Glutamatergic neuron (in vitro differentiated cells): ENCODE measurements at regions not wholly inside any gene's neighbourhood (a gene's known extent, or its start where the extent isn't known, plus 50 kb on each side); places are given as distances from the start of the nearest gene placed in this dataset.
A peak's percentile ranks its signal among the peaks of the same experiment; 100 is the strongest.

Source experiments
- DNase-seq: peaks from one replicate; pipeline ENCODE4 v3.0.0; 2022
- H3K27ac Mint-ChIP-seq: one replicate; pipeline ENCODE4 v1.8.0; 2020; ENCODE audit warnings: mild to moderate bottlenecking, mixed read lengths, inconsistent platforms; ENCODE audit not compliant: unreplicated experiment
- H3K27me3 Mint-ChIP-seq: one replicate; pipeline ENCODE4 v1.8.0; 2020; ENCODE audit warnings: mild to moderate bottlenecking, moderate library complexity, mixed read lengths, inconsistent platforms; ENCODE audit not compliant: unreplicated experiment
- H3K36me3 Mint-ChIP-seq: one replicate; pipeline ENCODE4 v1.8.0; 2020; ENCODE audit warnings: mild to moderate bottlenecking, mixed read lengths, inconsistent platforms; ENCODE audit not compliant: unreplicated experiment
- H3K4me1 Mint-ChIP-seq: one replicate; pipeline ENCODE4 v1.8.0; 2020; ENCODE audit warnings: mild to moderate bottlenecking, low read depth, mixed read lengths, inconsistent platforms; ENCODE audit not compliant: unreplicated experiment
- H3K4me3 Mint-ChIP-seq: one replicate; pipeline ENCODE4 v1.8.0; 2020; ENCODE audit warnings: mild to moderate bottlenecking, mixed read lengths, inconsistent platforms; ENCODE audit not compliant: unreplicated experiment
- H3K9me3 Mint-ChIP-seq: one replicate; pipeline ENCODE4 v1.8.0; 2020; ENCODE audit warnings: mild to moderate bottlenecking, moderate library complexity, mixed read lengths, inconsistent platforms; ENCODE audit not compliant: unreplicated experiment
- TF ChIP-seq, protein P1 (sequence below): fragments of 200-600 bp; sonication (generic); IDR thresholded peaks from one replicate; pipeline ENCODE4 v1.5.0; 2021; ENCODE audit not compliant: partially characterized antibody, unreplicated experiment

DNA sequence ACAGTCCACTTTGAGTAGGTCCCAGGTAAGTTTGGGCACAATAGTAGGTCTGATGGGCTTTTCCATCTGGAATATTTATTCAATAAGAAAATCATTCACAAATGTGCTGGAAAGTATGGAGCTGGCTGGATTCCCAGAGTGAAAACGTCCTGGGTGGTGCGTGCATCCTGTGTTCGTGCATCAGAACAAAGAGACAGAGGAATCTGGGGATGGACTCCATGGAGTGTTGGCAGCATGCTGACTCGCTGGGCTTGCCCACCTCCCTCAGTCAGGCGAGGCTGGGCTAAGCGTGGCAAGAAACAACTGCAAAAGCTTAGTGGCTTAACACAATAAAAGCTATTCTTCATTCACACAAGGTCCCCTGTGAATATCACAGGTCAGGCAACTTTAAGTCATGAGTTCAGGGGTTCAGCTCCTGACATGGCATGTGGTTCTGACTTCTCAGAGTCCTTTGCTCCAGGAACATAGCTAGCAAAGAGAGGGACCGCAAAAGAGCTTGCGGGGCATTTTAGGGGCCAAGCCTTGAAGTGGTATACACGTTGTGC, 151.6 kb upstream of the ZNF644 start:
- Mint-ChIP-seq H3K27ac (no peak overlapping the region), H3K4me1 (no peaks in the 10 kb centered on the region), H3K9me3 (no peaks in the 10 kb centered on the region), H3K27me3 (peaks cover 4% of the 10 kb centered on the region), H3K36me3 (no peaks in the 10 kb centered on the region), H3K4me3 (no peak overlapping the region)
- no peak for DNase-seq
- TF ChIP-seq, protein P1, sequence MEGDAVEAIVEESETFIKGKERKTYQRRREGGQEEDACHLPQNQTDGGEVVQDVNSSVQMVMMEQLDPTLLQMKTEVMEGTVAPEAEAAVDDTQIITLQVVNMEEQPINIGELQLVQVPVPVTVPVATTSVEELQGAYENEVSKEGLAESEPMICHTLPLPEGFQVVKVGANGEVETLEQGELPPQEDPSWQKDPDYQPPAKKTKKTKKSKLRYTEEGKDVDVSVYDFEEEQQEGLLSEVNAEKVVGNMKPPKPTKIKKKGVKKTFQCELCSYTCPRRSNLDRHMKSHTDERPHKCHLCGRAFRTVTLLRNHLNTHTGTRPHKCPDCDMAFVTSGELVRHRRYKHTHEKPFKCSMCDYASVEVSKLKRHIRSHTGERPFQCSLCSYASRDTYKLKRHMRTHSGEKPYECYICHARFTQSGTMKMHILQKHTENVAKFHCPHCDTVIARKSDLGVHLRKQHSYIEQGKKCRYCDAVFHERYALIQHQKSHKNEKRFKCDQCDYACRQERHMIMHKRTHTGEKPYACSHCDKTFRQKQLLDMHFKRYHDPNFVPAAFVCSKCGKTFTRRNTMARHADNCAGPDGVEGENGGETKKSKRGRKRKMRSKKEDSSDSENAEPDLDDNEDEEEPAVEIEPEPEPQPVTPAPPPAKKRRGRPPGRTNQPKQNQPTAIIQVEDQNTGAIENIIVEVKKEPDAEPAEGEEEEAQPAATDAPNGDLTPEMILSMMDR: no peak

DNA sequence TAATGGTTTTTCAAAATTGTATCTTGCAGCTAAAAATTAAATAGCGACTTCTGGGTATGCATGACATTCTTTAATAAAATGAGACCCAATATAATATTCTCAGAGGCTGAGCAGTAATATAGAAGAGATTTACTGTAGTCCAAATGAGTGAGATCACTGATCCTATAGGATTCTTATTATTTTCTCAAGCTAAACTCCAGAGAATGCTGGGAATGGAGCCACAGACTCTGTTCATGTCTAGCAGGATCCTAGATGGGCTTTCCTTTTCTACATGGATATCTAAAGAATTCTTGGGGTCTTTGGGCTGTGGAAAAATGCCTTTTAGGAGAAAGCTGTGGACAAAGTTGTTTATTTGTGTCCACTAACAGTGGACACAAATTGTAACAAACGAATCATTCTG, 150.7 kb upstream of the ZNF644 start:
- Mint-ChIP-seq H3K4me3 (no peak overlapping the region), H3K9me3 (no peaks in the 10 kb centered on the region), H3K4me1 (no peaks in the 10 kb centered on the region), H3K27me3 (peaks cover 4% of the 10 kb centered on the region), H3K36me3 (no peaks in the 10 kb centered on the region), H3K27ac (no peak overlapping the region)
- no peak for DNase-seq
- TF ChIP-seq, protein P1: no peak

DNA sequence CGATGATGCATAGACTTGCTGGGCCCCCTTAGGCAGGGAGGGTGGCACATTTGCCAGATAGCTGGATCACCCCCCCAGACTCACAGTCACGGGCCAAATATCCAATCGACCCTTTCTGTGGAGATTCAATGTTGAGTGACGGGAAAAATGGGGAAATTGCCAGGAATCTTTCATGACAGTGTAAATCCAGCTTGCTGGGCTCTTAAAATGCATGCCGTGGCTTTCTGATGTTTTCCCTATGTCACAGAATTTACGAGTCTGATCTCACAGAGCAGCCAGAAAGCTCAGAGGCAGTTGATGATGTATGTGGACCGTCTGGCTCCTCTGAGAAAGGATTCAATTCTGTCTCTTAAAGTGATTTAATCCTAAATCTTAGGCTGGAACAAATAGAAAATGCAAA, 150.1 kb upstream of the ZNF644 start:
- H3K27me3 Mint-ChIP-seq: peaks cover 4% of the 10 kb centered on the region

DNA sequence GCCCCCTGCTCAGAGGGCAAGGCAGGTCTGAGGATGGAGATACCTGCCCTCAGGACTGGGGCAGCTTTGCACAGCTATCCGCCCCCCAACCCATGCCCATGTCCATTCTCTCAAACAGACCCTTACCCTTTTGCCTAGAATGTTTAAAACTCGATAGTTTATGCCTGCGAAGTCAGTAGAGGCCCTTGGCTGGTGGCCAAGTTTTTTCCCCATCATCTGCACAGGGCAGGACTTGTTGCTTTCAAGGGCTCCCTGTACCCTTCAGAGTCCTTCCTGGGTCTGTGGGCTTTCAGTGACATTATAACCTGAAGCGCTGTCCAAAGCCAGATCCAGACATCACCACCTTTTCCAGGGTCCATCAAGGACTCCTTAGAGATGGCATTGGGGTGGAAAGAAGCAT, 148.7 kb upstream of the ZNF644 start:
- Mint-ChIP-seq H3K9me3 (no peaks in the 10 kb centered on the region), H3K27me3 (peaks cover 4% of the 10 kb centered on the region), H3K4me3 (no peak overlapping the region)

More for the DNA sequence above, 150.1 kb upstream of the ZNF644 start:
- TF ChIP-seq, protein P1: no peak
- Mint-ChIP-seq H3K27ac (no peak overlapping the region), H3K36me3 (no peaks in the 10 kb centered on the region), H3K9me3 (no peaks in the 10 kb centered on the region), H3K4me1 (no peaks in the 10 kb centered on the region), H3K4me3 (no peak overlapping the region)
- DNase-seq: no peak

DNA sequence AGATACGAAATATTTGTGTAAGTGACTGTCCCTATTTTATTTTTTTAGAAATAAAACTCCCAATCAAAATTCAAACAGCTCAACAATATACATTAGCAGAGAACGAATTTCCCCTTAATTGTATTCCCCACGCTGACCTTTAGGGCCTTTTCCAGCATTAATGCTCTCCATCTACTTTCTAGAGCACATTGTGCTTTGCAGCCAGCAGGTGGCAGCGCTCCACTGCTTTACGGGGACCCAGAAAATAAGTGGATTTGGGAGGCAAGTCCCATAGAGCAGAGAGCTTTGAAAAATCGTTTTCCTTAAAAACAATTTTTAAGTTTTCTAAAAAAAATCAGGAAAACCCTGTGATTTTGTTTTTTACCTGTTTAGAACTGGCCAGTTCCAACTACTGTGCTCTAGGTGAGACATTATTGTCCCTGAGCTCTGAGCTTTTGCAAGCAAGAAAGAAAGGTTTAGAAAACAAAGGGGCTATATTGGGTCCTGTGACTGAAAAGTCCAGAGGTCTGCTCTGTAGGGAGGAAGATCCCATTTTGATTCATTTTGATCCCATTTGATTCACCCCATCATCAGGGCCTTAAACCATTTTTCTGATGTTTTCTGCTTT, 144.4 kb upstream of the ZNF644 start:
- no peak overlapping the region for H3K4me3 Mint-ChIP-seq
- DNase-seq: peak; percentile 79
- TF ChIP-seq, protein P1: peak; percentile 72
- H3K36me3 Mint-ChIP-seq: no peaks in the 10 kb centered on the region
- no peaks in the 10 kb centered on the region for H3K4me1 Mint-ChIP-seq
- H3K9me3 Mint-ChIP-seq: no peaks in the 10 kb centered on the region
- no peak overlapping the region for H3K27ac Mint-ChIP-seq
- H3K27me3 Mint-ChIP-seq: peaks cover 2% of the 10 kb centered on the region

More for the DNA sequence above, 148.7 kb upstream of the ZNF644 start:
- no peak for DNase-seq
- no peaks in the 10 kb centered on the region for H3K36me3 Mint-ChIP-seq
- no peaks in the 10 kb centered on the region for H3K4me1 Mint-ChIP-seq
- no peak overlapping the region for H3K27ac Mint-ChIP-seq
- TF ChIP-seq, protein P1: no peak
